ENCODE measurements at regions not wholly inside any gene's neighbourhood (a gene's known extent, or its start where the extent isn't known, plus 50 kb on each side); places are given as distances from the start of the nearest gene placed in this dataset.
"Not testable (repeated sequence)": the region's sequence is repeated elsewhere in the genome, so short reads cannot be mapped to it uniquely, and the experiment has no call there.

DNA sequence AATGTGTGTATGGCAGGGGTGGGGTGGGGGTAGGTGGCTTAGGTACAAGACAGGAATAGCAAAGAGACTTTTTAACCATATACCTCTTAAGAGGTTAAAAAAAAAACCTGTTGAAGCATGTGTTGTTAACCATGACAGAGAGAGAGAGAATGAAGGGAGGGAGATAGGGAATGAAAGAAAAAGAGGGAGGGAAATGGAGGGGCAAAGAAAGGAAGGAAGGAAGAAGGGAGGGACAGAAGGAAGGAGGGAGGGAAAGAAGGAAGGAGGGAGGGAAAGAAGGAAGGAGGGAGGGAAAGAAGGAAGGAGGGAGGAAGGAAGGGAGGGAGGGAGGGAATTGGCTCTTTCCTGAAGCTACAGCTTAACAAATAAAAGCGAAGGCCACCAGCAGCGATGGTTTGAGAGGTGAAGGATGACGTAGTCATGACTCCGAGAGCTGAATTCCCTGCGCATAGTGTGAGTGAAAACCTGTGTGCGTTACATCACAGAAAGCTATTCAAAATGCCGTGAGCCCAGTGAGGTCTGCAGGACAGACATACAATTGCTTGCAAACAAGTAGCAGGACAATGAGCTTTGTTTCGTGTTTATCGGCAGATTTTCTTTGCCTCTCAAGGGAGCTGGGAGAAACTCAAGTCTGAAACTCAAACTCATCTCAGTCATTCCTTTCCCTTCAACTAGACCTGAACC is 88.6 kb upstream of the NEDD9 start:
- DNase-seq: no peak

DNA sequence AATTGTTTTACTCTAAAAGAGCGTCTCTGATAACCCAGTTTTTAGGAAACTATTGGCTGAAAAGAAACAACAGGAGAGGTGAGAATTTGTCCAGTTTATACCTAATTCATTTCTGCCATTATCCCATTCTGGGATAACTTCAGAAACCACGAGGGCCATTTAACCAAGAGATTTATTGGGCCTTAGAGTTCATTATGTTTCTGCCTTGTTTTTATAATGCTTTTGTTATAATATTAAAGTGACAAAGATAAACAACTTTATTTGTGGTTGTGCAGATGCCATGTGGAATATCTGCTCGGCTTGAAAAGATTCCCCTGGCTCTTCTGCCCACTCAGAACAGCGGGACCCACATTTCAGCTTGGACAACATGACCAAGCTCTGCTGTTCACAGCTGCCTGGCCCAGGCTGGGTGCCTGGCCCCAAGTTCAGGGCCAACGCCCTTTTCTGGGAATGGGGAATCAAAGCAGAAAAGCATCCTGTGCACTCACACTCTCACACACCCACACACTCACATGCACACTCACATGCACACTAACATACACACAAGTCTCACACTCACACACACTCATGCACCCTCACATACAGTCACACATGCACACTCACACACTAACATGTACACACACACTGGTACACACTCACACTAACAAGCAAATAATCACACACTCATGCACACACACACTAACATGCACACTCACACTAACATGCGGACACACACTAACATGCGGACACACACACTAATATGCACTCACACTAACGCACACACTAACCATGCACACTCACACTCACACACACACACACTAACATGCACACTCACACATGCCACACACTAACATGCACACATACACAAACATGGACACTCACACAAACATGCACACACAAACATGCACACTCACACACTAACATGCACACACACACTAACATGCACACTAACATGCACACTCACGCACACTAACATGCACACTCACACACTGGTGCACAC is 86.7 kb upstream of the NEDD9 start:
- DNase-seq: no peak

DNA sequence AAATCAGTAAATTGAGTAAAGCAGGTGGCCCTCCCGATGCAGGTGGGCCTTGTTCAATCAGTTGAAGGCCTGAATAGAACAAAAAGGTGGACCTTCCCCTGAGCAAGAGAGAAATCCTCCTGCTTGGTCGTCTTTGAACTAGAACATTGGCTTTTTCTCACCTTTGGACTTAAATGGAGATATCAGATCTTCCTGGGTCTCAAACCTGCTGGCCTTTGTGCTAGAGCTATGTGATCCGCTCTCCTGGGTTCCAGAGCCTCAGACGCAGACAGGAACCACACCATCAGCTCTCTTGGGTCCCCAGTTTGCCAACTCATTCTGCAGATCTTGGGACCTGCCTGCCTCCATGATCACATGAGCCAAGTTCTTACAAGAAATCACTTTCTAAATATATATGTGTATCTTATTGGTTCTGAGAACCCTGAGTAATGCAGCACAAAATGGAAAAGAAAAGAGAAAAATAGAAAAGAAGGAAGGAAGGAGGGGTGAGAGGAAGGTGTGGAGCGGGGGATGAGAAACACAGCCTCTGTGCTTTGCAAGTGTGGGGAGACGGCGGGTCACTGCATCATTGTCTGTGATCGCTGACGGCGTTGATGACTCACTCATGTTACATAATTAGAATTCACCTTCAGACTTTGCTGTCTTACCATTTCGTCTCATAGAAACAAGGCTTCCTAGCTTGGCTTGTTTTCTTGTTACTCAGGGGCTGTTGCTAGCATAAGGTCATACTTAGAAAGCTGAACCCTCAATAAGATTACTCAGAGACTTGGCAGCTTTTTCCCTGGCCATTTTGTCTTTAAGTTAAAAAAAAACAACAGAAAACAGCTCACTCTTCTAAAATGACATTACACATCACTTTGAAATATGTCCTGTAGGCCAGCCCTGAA is 85.7 kb upstream of the NEDD9 start:
- peak; percentile 82 for DNase-seq

DNA sequence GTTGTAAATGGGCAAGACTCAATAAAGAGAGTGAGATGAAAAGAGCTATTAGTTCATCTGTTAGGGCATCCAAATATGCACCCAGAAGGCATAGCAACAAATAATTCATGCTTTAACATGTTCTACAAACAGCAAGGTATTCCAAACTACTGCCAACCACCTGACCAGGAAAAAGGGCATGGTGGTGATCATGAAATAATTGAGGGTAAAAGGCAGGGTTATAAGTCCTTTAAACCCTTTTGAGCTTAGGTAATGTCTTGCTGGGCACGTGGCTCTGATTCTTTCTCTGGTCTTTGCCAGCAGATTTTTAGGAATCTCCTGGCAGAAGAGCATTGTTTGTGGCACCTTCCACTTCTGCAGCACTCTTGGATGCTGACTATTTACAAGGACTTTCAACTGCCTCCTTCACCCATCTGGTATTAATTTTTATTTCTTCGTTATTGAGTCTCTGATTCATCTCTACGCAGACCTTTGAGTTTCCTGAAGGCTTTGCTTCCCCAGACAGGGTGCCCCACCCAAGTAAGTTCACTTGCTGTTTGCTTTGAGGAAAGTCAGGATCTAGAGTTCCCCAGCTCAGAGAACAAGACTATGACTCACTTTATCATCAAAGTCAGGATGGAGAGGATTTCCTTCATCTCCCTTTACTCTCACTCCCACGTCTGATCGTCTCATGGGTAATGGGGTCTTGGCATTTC is 83.4 kb upstream of the NEDD9 start:
- no peak for DNase-seq

DNA sequence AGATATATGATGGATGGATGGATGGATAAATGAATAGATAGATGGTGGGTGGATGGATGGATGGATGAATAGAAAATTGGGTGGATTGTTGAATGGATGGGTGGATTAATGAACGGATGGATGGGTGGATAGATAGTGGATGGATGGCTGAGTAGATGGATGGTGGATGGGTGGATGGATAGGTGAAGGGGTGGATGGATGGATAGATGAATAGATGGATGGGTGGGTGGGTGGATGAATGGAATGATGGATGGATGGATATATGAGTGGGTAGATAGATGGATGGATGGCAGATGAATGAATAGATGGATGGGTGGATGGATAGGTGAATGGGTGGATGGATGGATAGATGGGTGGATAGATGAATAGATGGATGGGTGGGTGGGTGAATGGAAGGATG is 80.7 kb upstream of the NEDD9 start:
- no peak for DNase-seq

DNA sequence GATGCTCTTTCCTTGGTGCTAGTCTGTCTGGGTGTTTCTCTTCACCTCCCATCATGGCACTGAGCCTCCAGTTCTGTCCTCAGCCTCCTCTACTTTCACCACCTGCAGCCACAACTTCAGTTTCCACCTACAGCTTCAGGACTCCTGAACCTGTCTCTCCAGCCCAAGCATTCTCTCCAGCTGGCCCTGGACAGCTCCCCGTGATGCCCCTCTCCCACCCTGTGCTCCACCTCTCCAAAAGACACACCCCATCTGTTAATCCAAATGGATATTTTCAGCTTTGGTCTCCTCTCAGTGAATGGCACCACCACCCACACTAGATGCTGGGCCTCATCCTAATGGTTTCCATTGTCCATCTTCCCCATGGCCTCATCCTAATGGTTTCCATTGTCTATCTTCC is 79.5 kb upstream of the NEDD9 start:
- no peak for DNase-seq

DNA sequence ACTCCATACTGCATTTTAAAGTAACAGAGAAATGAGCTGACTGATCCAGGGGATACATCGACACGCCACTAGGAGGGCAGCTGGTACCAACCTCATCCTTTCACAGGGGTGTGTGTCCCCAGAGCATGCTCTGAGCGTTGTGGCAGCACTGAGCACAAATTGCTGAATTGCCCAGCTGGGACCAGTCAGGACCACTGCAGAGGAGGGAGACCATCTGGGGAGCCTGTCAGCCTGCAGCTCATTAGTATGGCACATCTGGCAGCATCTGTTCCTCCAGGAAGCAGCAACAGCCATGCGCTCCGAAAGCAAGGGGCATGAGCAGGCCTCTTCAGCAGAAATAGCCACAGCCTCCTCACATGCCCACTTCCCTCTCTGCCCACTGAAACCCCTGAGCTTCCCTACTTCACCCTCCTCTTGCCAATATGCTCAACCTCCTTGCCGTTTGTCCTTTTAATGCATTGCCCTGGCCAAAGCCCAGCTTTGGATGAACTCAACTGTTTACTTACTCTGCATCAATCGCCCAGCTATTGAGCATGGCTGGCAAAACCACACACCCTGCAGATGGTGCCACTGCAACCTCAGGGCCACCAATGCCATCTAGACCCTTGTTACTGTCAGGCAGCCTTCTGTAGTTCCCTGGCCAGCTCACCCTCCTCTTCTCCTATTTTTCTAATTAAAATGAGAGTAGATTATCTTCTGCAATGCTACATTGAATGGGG is 77.6 kb upstream of the NEDD9 start:
- no peak for DNase-seq

DNA sequence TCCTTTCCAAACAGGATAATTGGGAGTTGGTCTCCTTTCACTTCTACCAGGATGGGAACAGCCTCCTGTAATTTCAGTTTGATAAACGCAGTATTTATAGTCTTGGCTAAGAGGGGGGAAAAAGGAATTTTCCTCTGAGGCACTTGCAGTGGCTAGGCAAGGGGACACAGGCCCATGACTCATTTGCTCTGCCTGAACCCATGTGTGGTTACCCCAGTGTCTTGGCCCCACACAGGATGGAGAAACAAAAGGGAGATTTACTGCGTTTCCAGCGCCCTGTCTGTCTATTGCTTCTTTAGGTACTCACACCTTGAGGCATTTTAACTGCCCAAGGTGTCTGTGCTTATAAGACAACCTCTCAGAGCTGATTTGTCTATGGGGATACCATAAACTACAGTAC is 74.8 kb upstream of the NEDD9 start:
- no peak for DNase-seq

DNA sequence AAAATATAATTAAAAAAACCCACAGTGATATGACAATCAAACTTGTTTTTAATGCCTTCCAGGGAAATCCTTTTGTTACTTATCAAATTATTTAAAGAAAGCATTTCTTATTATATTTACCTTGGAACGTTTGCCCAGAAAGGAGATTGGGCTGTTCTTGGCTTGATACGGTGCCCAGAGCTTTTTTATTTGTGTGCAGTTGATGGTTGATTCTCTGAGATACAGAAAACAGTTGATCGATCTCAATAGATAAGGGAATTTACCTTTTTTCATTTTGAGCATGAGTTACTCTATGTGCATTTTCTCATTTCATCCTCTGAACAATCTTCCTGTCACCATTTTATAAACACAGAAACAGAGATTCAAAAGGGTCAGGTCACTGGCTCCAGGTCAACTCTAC is 72.5 kb upstream of the NEDD9 start:
- no peak for DNase-seq

DNA sequence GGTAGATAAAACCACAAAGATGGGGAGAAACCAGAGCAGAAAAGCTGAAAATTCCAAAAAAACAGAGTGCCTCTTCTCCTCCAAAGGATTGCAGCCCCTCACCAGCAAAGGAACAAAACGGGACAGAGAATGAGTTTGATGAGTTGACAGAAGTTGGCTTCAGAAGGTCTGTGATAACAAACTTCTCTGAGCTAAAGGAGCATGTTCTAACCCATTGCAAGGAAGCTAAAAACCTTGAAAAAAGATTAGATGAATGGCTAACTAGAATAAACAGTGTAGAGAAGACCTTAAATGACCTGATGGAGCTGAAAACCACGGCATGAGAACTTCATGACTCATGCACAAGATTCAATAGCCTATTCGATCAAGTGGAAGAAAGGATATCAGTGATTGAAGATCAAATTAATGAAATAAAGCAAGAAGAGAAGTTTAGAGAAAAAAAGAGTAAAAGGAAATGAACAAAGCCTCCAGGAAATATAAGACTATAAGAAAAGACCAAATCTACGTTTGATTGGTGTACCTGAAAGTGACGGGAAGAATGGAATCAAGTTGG is 67.5 kb upstream of the NEDD9 start:
- DNase-seq: not testable (repeated sequence)

DNA sequence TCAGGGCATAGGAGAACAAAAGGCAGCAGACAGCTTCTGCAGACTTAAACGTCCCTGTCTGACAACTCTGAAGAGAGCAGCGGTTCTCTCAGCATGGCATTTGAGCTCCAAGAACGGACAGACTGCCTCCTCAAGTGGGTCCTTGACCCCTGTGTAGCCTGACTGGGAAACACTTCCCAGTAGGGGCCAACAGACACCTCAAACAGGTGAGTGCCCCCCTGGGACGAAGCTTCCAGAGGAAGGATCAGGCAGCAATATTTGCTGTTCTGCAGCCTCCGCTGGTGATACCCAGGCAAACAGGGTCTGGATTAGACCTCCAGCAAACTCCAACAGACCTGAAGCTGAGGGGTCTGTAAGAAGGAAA is 66.9 kb upstream of the NEDD9 start:
- DNase-seq: not testable (repeated sequence)

DNA sequence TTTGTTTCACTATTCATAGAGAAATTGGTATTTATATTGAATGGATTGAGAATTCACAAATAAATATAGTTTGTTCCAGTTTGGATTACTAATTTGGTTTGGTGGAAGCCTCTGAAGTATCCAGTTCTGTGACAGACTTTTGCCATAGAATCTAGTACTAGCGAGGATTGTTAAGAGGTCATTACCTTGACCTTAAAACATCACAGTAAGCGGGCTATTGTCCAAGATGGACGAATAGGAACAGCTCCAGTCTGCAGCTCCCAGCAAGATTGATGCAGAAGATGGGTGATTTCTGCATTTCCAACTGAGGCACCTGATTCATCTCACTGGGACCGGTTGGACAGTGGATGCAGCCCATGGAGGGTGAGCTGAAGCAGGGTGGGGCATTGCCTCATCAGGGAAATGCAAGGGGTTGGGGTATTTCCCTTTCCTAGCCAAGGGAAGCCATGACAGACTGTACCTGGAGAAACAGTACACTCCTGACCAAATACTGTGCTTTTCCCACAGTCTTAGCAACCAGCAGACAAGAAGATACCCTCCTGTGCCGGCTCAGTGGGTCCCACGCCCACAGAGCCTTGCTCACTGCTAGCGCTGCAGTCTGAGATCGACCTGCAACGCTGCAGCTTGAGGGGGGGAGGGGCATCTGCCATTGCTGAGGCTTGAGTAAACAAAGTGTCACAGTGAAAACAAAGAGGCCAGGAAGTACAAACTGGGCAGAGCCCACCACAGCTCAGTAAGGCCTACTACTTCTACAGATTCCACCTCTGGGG is 66.4 kb upstream of the NEDD9 start:
- no peak for DNase-seq

DNA sequence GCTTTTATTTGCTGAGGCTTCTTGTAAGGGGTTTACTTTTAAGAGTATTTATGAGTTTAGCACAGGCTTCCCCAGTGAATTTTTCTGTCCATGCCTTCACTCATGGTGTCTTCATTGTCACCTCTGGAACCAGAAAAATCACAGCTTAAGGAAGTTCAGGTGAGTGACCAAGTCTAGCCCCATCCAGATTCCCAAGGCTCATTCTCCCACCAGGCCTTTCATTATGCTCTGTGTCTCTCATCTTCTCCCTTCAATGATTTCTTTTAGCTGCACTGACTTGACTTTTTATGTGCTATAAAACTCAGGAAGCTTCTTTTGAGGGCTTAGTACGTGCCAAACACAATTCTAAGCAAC is 64.9 kb upstream of the NEDD9 start:
- DNase-seq: no peak

DNA sequence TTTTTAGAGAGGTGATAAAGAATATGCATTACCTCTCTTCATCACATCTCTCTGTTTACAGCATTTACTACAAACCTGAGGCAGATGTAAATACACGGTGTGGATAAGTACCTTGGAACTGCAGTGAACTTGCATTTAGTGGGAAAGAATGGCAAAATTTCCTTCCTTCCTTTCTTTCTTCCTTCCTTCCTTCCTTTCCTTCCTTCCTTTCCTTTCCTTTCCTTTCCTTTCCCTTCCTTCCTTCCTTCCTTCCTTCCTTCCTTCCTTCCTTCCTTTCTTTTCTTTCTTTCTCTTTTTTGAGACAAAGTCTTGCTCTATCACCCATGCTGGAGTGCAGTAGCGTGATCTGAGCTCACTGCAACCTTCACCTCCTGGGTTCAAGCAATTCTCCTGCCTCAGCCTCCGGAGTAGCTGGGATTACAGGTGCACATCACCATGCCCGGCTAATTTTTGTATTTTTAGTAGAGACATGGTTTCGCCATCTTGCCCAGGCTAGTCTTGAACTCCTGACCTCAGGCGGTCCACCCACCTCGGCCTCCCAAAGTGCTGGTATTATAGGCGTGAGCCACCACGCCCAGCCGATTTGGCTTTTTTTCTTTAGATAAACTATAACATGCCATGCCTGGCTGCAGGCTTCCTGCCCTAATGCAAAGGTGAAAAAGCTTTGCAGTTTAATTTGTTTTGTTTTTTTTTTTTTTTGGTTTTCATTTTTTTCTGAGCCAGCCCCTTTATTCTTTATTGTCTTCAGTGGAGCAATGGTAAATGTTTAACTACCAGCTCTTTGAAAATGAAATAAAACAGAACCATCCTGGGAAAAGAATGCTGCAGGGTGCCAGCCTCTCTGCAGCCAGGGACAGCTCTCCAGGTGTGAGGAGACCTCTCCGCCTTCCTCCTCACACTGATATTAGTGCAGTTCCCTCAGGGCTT is 64.2 kb upstream of the NEDD9 start:
- no peak for DNase-seq

DNA sequence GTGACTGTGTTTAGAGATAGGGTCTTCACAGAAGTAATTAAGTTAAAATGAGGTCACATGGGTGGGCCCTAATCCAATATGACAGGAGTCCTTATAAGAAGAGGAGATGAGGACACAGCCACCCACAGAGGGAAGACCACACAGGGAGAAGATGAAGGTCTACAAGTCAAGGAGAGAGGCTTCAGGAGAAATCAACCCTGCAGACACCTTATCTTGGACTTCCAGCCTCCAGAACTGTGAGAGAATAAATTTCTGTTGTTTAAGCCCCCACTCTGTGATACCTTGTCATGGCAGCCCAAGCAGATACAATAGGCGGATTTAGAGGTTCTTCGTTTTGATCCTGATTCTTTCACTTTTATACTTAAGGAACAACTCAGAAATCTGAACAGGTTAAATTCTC is 63.5 kb upstream of the NEDD9 start:
- no peak for DNase-seq

DNA sequence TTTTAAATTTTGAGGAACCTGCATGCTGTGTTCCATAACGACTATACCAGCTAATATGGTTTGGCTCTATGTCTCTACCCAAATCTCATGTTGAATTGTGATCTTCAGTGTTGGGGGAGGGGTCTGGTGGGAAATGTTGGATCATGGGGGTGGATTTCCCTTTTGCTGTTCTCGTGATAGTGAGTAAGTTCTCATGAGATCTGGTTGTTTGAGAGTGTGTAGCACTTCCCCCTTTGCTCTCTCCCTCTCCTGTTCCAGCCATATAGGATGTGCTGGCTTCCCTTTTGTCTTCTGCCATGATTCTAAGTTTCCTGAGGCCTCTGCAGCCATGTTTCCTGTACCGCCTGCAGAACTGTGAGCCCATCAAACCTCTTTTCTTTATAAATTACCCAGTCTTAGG is 61.8 kb upstream of the NEDD9 start:
- no peak for DNase-seq

DNA sequence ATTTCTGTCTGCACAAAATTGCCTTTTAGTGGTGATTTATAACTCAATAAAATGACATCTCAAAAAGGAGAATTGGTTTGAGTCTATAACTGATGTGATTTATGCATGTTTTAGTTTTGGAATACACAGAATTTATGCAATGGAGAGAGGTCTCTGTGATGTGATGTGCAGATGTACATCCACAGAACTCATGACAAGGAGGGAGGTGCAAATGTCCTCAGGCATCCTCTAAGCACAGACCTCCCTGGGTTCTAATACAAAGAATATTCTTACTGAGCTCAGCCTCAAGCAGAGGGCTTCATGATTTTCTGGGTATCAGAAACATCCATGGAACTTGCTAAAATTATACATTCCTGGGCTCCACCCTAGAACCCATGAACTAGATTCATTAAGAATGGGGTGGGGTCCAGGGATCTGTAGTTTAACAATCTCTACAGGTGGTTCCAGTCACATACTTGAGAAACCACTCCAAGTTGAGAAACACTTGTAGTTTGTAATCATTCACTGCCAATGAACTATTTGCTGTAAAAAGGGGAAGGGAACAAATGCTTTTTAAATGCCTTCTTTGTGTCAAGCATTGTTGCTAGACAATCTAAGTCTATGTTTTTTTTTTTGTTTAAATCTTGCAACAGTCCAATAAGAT is 60.2 kb upstream of the NEDD9 start:
- DNase-seq: no peak

DNA sequence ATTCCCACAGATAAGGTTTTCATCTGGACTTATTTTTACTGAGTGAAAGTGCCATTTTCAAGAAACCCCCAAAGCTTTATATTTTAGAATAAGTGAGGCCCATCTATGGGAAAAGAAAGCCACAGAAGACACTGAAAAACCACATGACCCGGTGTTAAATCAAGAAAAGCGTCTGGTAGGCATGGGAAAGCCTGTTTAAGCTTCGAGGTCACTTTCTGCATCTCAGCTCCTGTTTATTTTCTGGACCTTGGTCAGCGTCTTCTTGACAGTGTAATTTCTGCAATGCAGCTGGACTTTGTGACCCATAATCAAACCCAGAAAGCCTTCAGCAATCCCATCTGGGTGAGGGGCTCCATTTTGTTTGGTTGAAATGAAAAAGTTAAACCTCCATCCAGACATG is 59.6 kb upstream of the NEDD9 start:
- no peak for DNase-seq

DNA sequence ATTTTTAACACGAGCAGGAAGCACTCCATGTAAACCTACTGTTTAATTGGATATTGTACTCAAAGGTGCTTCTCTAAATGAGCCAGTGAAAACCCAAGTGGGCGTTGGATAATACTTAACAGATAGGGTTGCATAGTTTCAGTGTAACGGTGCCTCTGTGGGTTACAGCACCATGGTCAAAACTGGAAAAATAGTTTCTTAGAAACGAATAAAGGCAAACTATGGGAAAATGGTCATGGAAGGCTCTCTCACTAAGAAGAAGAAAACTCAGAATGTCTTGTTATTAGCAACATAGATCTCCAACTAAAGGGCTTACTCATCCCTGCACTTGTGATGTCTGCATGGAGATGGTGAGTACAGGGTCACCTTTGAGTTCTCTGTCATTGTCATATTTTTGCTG is 59.1 kb upstream of the NEDD9 start:
- DNase-seq: no peak
